ENCODE measurements at regions not wholly inside any gene's neighbourhood (a gene's known extent, or its start where the extent isn't known, plus 50 kb on each side); places are given as distances from the start of the nearest gene placed in this dataset.
A peak's percentile ranks its signal among the peaks of the same experiment; 100 is the strongest.

DNA sequence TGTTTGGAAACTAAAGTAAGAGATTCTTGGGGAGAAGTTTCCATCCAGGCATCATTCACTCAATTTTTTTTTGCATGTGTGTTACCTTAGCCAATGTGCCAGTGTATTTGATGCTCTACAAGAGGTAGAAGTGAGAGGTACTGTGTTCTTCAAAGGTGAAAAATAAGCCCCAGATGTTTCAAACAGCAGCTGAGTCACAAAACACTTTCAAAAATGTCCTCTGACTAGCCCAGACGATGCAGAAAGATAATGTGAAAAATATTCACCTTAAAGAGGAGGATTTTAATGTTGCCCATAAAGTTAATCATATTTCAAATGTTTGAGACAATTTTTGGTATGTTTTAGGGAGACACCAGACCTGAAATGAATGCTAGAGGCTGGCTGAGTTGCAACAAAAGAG is 107.7 kb upstream of the RASGRP1 start:
- WGBS (ENCODE audit: missing lambda C conversion rate): 35% methylated on average over 1 of the region's 1 CpG
- no peak overlapping the region for H3K4me3 ChIP-seq
- H3K27ac ChIP-seq: no peak overlapping the region
- ChIA-PET CTCF (interaction anchor here (1.2 to 3.5 kb wide), 3 partner anchors 11 to 108 kb away, joined by 3 to 24 read pairs (median 4); partner anchors contain the start of gene RASGRP1), POLR2A (no interaction called here)
- no peak for ATAC-seq
- no peaks in the 10 kb centered on the region for H3K9me3 ChIP-seq
- no peaks in the 10 kb centered on the region for H3K4me1 ChIP-seq
- no peak for DNase-seq (ENCODE audit: low read depth in 1 of 2, low spot score in 1 of 2)
- no peak for FAIRE-seq
- no peak overlapping the region for H3K4me2 ChIP-seq
- TF ChIP-seq MYC (IDR thresholded peaks at IDR 0.05; ENCODE audit: borderline replicate concordance, low read length): no peak
- TF ChIP-seq BHLHE40 (IDR thresholded peaks at IDR 0.05; ENCODE audit: low read depth, low read length): no peak
- TF ChIP-seq SMC3 (IDR thresholded peaks at IDR 0.05): no peak
- TF ChIP-seq CHD2 (IDR thresholded peaks at IDR 0.05; ENCODE audit: low read length, partially characterized antibody): no peak
- TF ChIP-seq EP300 (IDR thresholded peaks at IDR 0.05): no peak
- TF ChIP-seq RFX5 (IDR thresholded peaks at IDR 0.05): no peak
- no peak for TF ChIP-seq JUNB (IDR thresholded peaks at IDR 0.05)
- TF ChIP-seq ZFP36 (IDR thresholded peaks at IDR 0.05; ENCODE audit: borderline replicate concordance, partially characterized antibody): no peak
- no peak for TF ChIP-seq FOXS1 (CRISPR knock-in tag; IDR thresholded peaks at IDR 0.05)
- TF ChIP-seq, protein P1, sequence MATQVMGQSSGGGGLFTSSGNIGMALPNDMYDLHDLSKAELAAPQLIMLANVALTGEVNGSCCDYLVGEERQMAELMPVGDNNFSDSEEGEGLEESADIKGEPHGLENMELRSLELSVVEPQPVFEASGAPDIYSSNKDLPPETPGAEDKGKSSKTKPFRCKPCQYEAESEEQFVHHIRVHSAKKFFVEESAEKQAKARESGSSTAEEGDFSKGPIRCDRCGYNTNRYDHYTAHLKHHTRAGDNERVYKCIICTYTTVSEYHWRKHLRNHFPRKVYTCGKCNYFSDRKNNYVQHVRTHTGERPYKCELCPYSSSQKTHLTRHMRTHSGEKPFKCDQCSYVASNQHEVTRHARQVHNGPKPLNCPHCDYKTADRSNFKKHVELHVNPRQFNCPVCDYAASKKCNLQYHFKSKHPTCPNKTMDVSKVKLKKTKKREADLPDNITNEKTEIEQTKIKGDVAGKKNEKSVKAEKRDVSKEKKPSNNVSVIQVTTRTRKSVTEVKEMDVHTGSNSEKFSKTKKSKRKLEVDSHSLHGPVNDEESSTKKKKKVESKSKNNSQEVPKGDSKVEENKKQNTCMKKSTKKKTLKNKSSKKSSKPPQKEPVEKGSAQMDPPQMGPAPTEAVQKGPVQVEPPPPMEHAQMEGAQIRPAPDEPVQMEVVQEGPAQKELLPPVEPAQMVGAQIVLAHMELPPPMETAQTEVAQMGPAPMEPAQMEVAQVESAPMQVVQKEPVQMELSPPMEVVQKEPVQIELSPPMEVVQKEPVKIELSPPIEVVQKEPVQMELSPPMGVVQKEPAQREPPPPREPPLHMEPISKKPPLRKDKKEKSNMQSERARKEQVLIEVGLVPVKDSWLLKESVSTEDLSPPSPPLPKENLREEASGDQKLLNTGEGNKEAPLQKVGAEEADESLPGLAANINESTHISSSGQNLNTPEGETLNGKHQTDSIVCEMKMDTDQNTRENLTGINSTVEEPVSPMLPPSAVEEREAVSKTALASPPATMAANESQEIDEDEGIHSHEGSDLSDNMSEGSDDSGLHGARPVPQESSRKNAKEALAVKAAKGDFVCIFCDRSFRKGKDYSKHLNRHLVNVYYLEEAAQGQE (IDR thresholded peaks at IDR 0.05): no peak

DNA sequence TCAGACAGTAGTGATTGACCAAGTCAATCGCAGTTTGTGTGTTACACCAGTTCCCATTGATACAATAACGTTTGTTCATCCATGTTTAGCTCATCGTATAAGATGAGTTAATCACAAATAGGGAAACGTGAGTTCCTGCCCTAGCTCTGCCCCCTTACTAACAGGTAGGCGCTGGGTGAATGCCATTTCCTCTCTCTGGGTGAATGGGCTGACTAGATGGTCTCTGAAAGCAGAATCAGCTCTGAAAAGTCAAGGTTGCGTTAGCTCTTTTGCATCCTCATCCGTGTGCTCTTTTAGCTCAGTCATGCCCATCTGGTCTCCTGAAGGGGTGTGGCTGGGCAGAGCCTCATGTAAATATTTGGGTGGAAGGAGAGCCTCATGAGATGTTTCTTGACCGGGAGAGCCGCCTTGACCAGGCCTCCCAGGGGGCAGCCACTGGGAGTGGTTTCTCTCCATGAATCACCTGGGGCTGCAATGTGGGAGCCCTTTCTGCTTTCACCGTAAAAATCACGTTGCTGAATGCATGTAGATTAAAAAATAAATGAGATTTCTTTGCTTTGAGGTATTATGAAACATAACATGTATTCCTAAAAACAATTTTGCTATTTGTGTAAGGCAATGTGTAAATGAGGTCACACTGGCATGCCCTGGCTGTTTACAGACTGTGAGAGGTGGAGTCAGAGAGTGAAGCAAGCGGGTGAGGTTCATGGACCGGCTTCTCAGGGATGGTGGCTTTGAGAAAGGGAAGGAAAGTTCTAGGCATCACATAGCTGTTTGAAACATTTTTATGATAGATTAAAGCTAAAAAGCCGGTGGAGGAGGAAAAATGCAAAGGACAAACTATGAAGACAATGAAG is 108.4 kb upstream of the RASGRP1 start:
- ATAC-seq (no peak), DNase-seq (ENCODE audit: low read depth in 1 of 2, low spot score in 1 of 2) (peak in 1 of 2 experiments; percentile 5), FAIRE-seq (no peak)
- no peak overlapping the region for H3K27ac ChIP-seq
- no peaks in the 10 kb centered on the region for H3K4me1 ChIP-seq
- ChIA-PET POLR2A (no interaction called here), CTCF (interaction anchor here (0.9 to 3.5 kb wide), 4 partner anchors 10 to 109 kb away, joined by 3 to 24 read pairs (median 4); partner anchors contain the start of gene RASGRP1)
- 57% methylated on average over 14 of the region's 14 CpGs for WGBS (ENCODE audit: missing lambda C conversion rate)
- TF ChIP-seq, protein P2, sequence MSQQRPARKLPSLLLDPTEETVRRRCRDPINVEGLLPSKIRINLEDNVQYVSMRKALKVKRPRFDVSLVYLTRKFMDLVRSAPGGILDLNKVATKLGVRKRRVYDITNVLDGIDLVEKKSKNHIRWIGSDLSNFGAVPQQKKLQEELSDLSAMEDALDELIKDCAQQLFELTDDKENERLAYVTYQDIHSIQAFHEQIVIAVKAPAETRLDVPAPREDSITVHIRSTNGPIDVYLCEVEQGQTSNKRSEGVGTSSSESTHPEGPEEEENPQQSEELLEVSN (IDR thresholded peaks at IDR 0.05; ENCODE audit: borderline replicate concordance, low read depth): no peak
- TF ChIP-seq FOSB (CRISPR knock-in tag; IDR thresholded peaks at IDR 0.05) (no peak), CEBPB (IDR thresholded peaks at IDR 0.05) (no peak), CHD2 (IDR thresholded peaks at IDR 0.05; ENCODE audit: low read length, partially characterized antibody) (no peak), NR3C1 (IDR thresholded peaks at IDR 0.05) (no peak), MAFK (IDR thresholded peaks at IDR 0.05; ENCODE audit: partially characterized antibody) (no peak), ZNF302 (CRISPR knock-in tag; IDR thresholded peaks at IDR 0.05) (no peak), SMC3 (IDR thresholded peaks at IDR 0.05) (no peak), JUN (IDR thresholded peaks at IDR 0.05) (no peak)
- TF ChIP-seq, protein P3, sequence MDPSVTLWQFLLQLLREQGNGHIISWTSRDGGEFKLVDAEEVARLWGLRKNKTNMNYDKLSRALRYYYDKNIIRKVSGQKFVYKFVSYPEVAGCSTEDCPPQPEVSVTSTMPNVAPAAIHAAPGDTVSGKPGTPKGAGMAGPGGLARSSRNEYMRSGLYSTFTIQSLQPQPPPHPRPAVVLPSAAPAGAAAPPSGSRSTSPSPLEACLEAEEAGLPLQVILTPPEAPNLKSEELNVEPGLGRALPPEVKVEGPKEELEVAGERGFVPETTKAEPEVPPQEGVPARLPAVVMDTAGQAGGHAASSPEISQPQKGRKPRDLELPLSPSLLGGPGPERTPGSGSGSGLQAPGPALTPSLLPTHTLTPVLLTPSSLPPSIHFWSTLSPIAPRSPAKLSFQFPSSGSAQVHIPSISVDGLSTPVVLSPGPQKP (IDR thresholded peaks at IDR 0.05; ENCODE audit: low read depth, low read length): no peak
- TF ChIP-seq, protein P4, sequence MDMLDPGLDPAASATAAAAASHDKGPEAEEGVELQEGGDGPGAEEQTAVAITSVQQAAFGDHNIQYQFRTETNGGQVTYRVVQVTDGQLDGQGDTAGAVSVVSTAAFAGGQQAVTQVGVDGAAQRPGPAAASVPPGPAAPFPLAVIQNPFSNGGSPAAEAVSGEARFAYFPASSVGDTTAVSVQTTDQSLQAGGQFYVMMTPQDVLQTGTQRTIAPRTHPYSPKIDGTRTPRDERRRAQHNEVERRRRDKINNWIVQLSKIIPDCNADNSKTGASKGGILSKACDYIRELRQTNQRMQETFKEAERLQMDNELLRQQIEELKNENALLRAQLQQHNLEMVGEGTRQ (IDR thresholded peaks at IDR 0.05): no peak
- no peak overlapping the region for H3K4me3 ChIP-seq
- H3K9me3 ChIP-seq: no peaks in the 10 kb centered on the region
- no peak overlapping the region for H3K4me2 ChIP-seq

All from A549 (cell line).